ENCODE measurements at regions not wholly inside any gene's neighbourhood (a gene's known extent, or its start where the extent isn't known, plus 50 kb on each side); places are given as distances from the start of the nearest gene placed in this dataset.

GRCh38 chr2:8073916-8074315, 607.9 kb upstream of the ID2 start:
- H2AFZ ChIP-seq = no peak overlapping the region
- H3K4me3 ChIP-seq = no peak overlapping the region
- no peaks in the 10 kb centered on the region for H3K4me1 ChIP-seq (ENCODE audit: insufficient read depth)
- no peaks in the 10 kb centered on the region for H4K20me1 ChIP-seq (ENCODE audit: insufficient read depth)
- TF ChIP-seq EZH2 (IDR thresholded peaks at IDR 0.05; ENCODE audit: insufficient read depth, poor library complexity, severe bottlenecking) (no peak), EZH2phosphoT487 (IDR thresholded peaks at IDR 0.05; ENCODE audit: insufficient read depth, low read depth) (no peak)
- no peaks in the 10 kb centered on the region for H3K27me3 ChIP-seq (replicated peaks; ENCODE audit: insufficient read depth)
- H3K79me2 ChIP-seq (ENCODE audit: insufficient read depth) = no peaks in the 10 kb centered on the region
- no peak overlapping the region for H3K27ac ChIP-seq
- no peaks in the 10 kb centered on the region for H3K36me3 ChIP-seq (ENCODE audit: low read depth)
- H3K9ac ChIP-seq = no peak overlapping the region
- H3K4me2 ChIP-seq (ENCODE audit: unreplicated experiment) = no peak overlapping the region
- WGBS, 2 experiments (ENCODE audit: low coverage in 1 of 2, low lambda C conversion rate in 2 of 2, missing lambda C conversion rate in 2 of 2) = 90 to 91% methylated on average over 7 of the region's 7 CpGs
- in situ Hi-C loops (cut with MboI) = no loop called here
- no peaks in the 10 kb centered on the region for H3K9me2 ChIP-seq (ENCODE audit: insufficient read depth)
- no peak for DNase-seq
- no peaks in the 10 kb centered on the region for H3K9me3 ChIP-seq (ENCODE audit: low read depth)
- no peaks in the 10 kb centered on the region for H3F3A ChIP-seq (ENCODE audit: insufficient read depth)

DNA sequence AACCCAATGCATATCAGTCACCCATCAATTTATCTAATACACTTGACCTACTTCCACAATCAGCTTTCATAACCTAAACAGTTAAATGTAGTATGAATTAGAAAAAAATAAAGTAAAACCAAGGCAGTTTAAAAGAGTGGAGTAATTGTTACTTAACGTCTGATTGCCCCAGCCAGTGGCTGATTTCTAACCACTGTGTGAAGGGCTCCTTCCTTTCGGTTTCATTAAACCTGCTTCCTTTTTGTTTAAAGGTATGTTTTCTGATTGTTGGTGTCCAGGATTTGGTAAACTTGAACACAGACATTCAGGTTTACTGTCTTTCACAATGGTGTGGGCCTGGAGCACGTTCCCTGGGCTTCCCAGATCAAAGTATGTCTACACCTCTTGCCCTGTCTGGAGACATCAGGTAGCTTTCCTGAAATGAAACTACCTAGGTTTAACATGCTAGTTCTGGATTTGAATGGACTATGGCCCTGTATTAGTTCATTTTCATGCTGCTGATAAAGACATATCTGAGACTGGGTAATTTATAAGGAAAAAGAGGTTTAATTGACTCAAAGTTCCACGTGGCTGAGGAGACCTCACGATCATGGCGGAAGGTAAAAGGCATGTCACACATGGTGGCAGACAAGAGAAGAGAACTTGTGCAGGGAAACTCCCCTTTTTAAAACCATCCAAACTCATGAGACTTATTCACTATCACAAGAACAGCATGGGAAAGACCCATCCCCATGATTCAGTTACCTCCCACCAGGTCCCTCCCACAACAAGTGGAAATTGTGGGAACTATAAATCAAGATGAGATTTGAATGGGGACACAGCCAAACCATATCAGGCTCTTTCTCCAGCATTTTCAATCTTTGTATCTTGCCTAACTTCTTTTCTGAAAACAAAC, 605.2 kb upstream of the ID2 start:
- H4K20me1 ChIP-seq (ENCODE audit: insufficient read depth) = no peaks in the 10 kb centered on the region
- TF ChIP-seq EZH2 (IDR thresholded peaks at IDR 0.05; ENCODE audit: insufficient read depth, poor library complexity, severe bottlenecking) (no peak), EZH2phosphoT487 (IDR thresholded peaks at IDR 0.05; ENCODE audit: insufficient read depth, low read depth) (no peak)

DNA sequence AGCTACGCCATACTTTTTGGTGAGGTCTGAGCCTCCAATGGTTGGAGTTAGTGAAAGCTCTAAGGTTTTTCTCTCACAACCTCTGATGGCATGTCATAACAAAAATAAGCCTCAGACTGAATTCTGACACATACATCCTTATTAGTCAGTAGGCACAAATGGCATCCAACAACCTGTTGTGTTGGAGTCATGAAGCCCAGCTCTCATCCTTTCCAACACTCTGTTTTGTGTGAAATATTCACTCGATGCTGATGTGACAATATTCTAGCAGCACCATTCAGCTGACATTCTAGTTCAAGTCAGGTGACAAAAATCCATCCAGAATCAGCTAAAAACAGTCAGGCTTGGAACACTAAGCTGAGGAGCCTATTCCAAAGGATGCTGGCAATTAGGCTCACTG, 603.2 kb upstream of the ID2 start:
- Histone ChIP-seq H3K4me3 (no peak overlapping the region), H3K27ac (no peak overlapping the region), H3K27me3 (replicated peaks; ENCODE audit: insufficient read depth) (no peaks in the 10 kb centered on the region), H3K4me1 (ENCODE audit: insufficient read depth) (no peaks in the 10 kb centered on the region), H3K9me3 (ENCODE audit: low read depth) (no peaks in the 10 kb centered on the region), H3F3A (ENCODE audit: insufficient read depth) (no peaks in the 10 kb centered on the region), H4K20me1 (ENCODE audit: insufficient read depth) (no peaks in the 10 kb centered on the region), H2AFZ (no peak overlapping the region; the same call in 1 of the 2 replicates), H3K36me3 (ENCODE audit: low read depth) (no peaks in the 10 kb centered on the region), H3K9ac (no peak overlapping the region), H3K79me2 (ENCODE audit: insufficient read depth) (no peaks in the 10 kb centered on the region), H3K9me2 (ENCODE audit: insufficient read depth) (no peaks in the 10 kb centered on the region), H3K4me2 (ENCODE audit: unreplicated experiment) (no peak overlapping the region)
- no peak for DNase-seq
- in situ Hi-C loops (cut with MboI) = no loop called here
- 47 to 51% methylated on average over 2 of the region's 2 CpGs for WGBS, 2 experiments (ENCODE audit: low coverage in 1 of 2, low lambda C conversion rate in 2 of 2, missing lambda C conversion rate in 2 of 2)
- no peak for TF ChIP-seq EZH2phosphoT487 (IDR thresholded peaks at IDR 0.05; ENCODE audit: insufficient read depth, low read depth)
- TF ChIP-seq EZH2 (IDR thresholded peaks at IDR 0.05; ENCODE audit: insufficient read depth, poor library complexity, severe bottlenecking) = no peak

More for the DNA sequence above, 605.2 kb upstream of the ID2 start:
- H3K27ac ChIP-seq = no peak overlapping the region
- H3F3A ChIP-seq (ENCODE audit: insufficient read depth) = no peaks in the 10 kb centered on the region
- H3K79me2 ChIP-seq (ENCODE audit: insufficient read depth) = no peaks in the 10 kb centered on the region
- in situ Hi-C loops (cut with MboI) = no loop called here
- H3K36me3 ChIP-seq (ENCODE audit: low read depth) = no peaks in the 10 kb centered on the region
- no peak for DNase-seq
- no peaks in the 10 kb centered on the region for H3K4me1 ChIP-seq (ENCODE audit: insufficient read depth)
- 78 to 80% methylated on average over 6 of the region's 6 CpGs for WGBS, 2 experiments (ENCODE audit: low coverage in 1 of 2, low lambda C conversion rate in 2 of 2, missing lambda C conversion rate in 2 of 2)
- H3K27me3 ChIP-seq (replicated peaks; ENCODE audit: insufficient read depth) = no peaks in the 10 kb centered on the region
- no peak overlapping the region for H2AFZ ChIP-seq
- no peaks in the 10 kb centered on the region for H3K9me3 ChIP-seq (ENCODE audit: low read depth)
- H3K4me2 ChIP-seq (ENCODE audit: unreplicated experiment) = no peak overlapping the region
- no peak overlapping the region for H3K9ac ChIP-seq
- H3K9me2 ChIP-seq (ENCODE audit: insufficient read depth) = no peaks in the 10 kb centered on the region
- H3K4me3 ChIP-seq = no peak overlapping the region

DNA sequence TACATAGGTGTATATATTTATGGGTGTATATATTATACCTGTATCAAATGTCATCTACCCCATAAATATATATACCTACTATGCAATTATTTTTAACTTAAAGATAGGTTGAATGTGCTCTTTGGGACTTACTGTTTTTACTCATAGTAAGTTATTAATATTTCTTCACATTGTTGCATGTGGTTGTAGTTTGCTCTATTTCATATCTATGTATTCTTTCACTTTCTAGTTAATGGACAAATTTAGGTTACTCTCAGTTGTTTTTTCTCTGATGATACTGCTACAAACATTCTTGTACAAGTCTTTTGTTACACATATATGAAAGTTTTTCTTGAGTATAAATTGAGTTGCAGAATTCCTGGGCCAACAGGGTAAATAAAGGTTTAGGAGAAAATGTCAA, 601.8 kb upstream of the ID2 start:
- Histone ChIP-seq H2AFZ (no peak overlapping the region), H3K36me3 (ENCODE audit: low read depth) (no peaks in the 10 kb centered on the region), H3F3A (ENCODE audit: insufficient read depth) (no peaks in the 10 kb centered on the region), H4K20me1 (ENCODE audit: insufficient read depth) (no peaks in the 10 kb centered on the region), H3K9me3 (ENCODE audit: low read depth) (no peaks in the 10 kb centered on the region), H3K9ac (no peak overlapping the region), H3K4me2 (ENCODE audit: unreplicated experiment) (no peak overlapping the region), H3K27ac (no peak overlapping the region), H3K9me2 (ENCODE audit: insufficient read depth) (no peaks in the 10 kb centered on the region), H3K27me3 (replicated peaks; ENCODE audit: insufficient read depth) (no peaks in the 10 kb centered on the region), H3K79me2 (ENCODE audit: insufficient read depth) (no peaks in the 10 kb centered on the region), H3K4me3 (no peak overlapping the region), H3K4me1 (ENCODE audit: insufficient read depth) (no peaks in the 10 kb centered on the region)
- in situ Hi-C loops (cut with MboI) = no loop called here
- no peak for DNase-seq
- TF ChIP-seq EZH2phosphoT487 (IDR thresholded peaks at IDR 0.05; ENCODE audit: insufficient read depth, low read depth) (no peak), EZH2 (IDR thresholded peaks at IDR 0.05; ENCODE audit: insufficient read depth, poor library complexity, severe bottlenecking) (no peak)

Data from GM23248 (cell line).